Esophagus muscularis mucosa (tissue), 3 donors: ENCODE measurements at regions not wholly inside any gene's neighbourhood (a gene's known extent, or its start where the extent isn't known, plus 50 kb on each side); places are given as distances from the start of the nearest gene placed in this dataset.

Experiments used
- CTCF ChIP-seq, 3 experiments: fragments of 200-600 bp in 2 of 3; fragments of 450-650 bp in 1 of 3; sonication (generic) in 2 of 3; IDR thresholded peaks; one replicate each; pipeline ENCODE4 v1.5.1; 2017 to 2019; ENCODE audit warnings: antibody characterized with exemption in 3 of 3, mild to moderate bottlenecking in 2 of 3, moderate library complexity in 1 of 3
- POLR2A ChIP-seq: fragments of 450-650 bp; IDR thresholded peaks from one replicate; pipeline ENCODE4 v1.6.1; 2017; ENCODE audit warnings: antibody characterized with exemption, moderate library complexity, mild to moderate bottlenecking, low read depth

GRCh38 chr20:39600156-39600555 is 638.0 kb downstream of the DHX35 start:
- TF ChIP-seq CTCF (IDR thresholded peaks at IDR 0.05): no peak
- TF ChIP-seq POLR2A: no peak
